Sigmoid colon (tissue), 6 donors: ENCODE measurements at regions not wholly inside any gene's neighbourhood (a gene's known extent, or its start where the extent isn't known, plus 50 kb on each side); places are given as distances from the start of the nearest gene placed in this dataset.

Source experiments
- DNase-seq: peaks from one replicate; pipeline ENCODE4 v3.0.0-alpha.2; 2019
- H3K27ac ChIP-seq, 4 donors: fragments of 200-600 bp; sonication (generic); one replicate each; pipeline ENCODE4 v1.5.1; 2016 to 2019; ENCODE audit warnings: mild to moderate bottlenecking in 1 of 4
- H3K27me3 ChIP-seq, 3 donors: fragments of 200-600 bp; sonication (generic); one replicate each; pipeline ENCODE4 v1.5.1; 2019; ENCODE audit warnings: mild to moderate bottlenecking in 1 of 3
- H3K36me3 ChIP-seq, 4 donors: fragments of 200-600 bp; sonication (generic); one replicate each; pipeline ENCODE4 v1.5.1; 2016 to 2019
- H3K4me1 ChIP-seq, 4 donors: fragments of 200-600 bp; sonication (generic); one replicate each; pipeline ENCODE4 v1.5.1; 2017 to 2019
- H3K4me3 ChIP-seq, 4 donors: fragments of 200-600 bp; sonication (generic); one replicate each; pipeline ENCODE4 v1.5.1; 2017 to 2019; ENCODE audit warnings: mild to moderate bottlenecking in 2 of 4, moderate library complexity in 1 of 4
- H3K9me3 ChIP-seq, 4 donors: fragments of 200-600 bp in 3 of 4; sonication (generic) in 3 of 4; one replicate each; pipeline versions ENCODE4 v1.5.1 to v1.6.1; 2013 to 2019
- EP300 ChIP-seq, 4 donors: sonication (generic); formaldehyde crosslinking; IDR thresholded peaks; one replicate each; pipeline ENCODE4 v1.6.1; 2017; ENCODE audit warnings: antibody characterized with exemption in 4 of 4
- POLR2A ChIP-seq, 2 donors: fragments of 450-650 bp; IDR thresholded peaks; one replicate each; pipeline ENCODE4 v1.6.1; 2016; ENCODE audit warnings: antibody characterized with exemption in 2 of 2, mild to moderate bottlenecking in 2 of 2, moderate library complexity in 2 of 2
- POLR2AphosphoS5 ChIP-seq, 4 donors: sonication (generic); formaldehyde crosslinking; IDR thresholded peaks; one replicate each; pipeline ENCODE4 v1.6.1; 2017; ENCODE audit warnings: antibody characterized with exemption in 4 of 4
- WGBS, 2 donors: extraction: QIAGEN DNeasy Blood & Tissue Kit; methylation state at CpG; one replicate each; pipeline ENCODE4 v1.1.7; 2013; 5-methylcytosine and 5-hydroxymethylcytosine counted together
- intact Hi-C: fragments of 100-400 bp; cut with DNase I; formaldehyde crosslinking; loops from one replicate; pipeline ENCODE4 v1.15.1; 2023
- TF ChIP-seq, protein P1 (sequence below), 4 experiments: fragments of 450-650 bp in 3 of 4; fragments of 200-600 bp in 1 of 4; IDR thresholded peaks; one replicate each; pipeline ENCODE4 v1.5.1; 2016 to 2019; ENCODE audit warnings: antibody characterized with exemption in 4 of 4, mild to moderate bottlenecking in 3 of 4, moderate library complexity in 2 of 4
- donor health status: healthy with polysubstance abuse.
- donor health status: healthy.

DNA sequence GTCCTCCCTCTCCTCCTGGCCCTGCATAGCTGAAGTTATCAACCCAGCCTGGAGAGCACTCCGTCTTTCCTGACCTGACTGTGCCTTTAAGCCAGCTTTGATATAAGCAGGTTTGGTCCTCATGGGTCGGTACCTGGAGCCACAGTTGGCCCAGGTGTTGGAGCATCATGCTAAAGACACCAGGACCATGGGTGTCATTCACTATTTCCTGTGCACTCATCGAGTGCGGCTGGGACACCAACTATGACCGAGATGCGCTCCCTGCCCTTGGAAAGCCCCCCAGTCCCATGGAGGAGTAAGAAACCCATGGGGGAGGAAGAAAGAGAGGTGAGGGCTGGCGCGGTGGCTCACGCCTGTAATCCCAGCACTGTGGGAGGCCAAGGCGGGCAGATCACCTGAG is 78.9 kb upstream of the CCND2 start:
- H3K4me3 ChIP-seq: no peak overlapping the region
- TF ChIP-seq EP300 (IDR thresholded peaks at IDR 0.05) (no peak), POLR2AphosphoS5 (IDR thresholded peaks at IDR 0.05) (no peak), POLR2A (IDR thresholded peaks at IDR 0.05) (no peak)
- TF ChIP-seq, protein P1, sequence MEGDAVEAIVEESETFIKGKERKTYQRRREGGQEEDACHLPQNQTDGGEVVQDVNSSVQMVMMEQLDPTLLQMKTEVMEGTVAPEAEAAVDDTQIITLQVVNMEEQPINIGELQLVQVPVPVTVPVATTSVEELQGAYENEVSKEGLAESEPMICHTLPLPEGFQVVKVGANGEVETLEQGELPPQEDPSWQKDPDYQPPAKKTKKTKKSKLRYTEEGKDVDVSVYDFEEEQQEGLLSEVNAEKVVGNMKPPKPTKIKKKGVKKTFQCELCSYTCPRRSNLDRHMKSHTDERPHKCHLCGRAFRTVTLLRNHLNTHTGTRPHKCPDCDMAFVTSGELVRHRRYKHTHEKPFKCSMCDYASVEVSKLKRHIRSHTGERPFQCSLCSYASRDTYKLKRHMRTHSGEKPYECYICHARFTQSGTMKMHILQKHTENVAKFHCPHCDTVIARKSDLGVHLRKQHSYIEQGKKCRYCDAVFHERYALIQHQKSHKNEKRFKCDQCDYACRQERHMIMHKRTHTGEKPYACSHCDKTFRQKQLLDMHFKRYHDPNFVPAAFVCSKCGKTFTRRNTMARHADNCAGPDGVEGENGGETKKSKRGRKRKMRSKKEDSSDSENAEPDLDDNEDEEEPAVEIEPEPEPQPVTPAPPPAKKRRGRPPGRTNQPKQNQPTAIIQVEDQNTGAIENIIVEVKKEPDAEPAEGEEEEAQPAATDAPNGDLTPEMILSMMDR (IDR thresholded peaks at IDR 0.05): no peak
- 93% methylated on average over 10 of the region's 10 CpGs for WGBS, 2 donors
- intact Hi-C loops: no loop called here
- no peaks in the 10 kb centered on the region for H3K27me3 ChIP-seq
- no peaks in the 10 kb centered on the region for H3K36me3 ChIP-seq
- no peaks in the 10 kb centered on the region for H3K9me3 ChIP-seq
- H3K27ac ChIP-seq: no peak overlapping the region
- DNase-seq: no peak
- H3K4me1 ChIP-seq: peaks cover 0 to 5% (median 0%) of the 10 kb centered on the region in 4 donors

DNA sequence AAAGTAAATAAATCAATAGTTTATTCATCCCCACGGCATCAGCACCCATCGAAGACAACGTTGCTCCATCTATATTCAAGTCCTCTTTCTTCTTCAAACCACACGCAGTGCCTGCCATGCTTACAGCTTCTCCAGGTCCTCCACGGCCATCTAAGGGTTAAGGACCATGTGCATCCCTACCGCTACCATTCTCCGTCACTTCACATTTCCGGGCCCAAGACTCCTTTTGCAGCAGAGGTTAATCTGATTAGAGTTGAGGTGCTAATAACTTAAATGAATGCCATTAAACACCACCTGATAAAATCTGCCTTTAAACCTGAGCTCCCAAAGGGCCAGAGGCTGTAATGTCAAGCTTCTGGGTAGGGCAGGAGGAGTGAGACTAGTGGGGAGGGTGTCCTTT is 79.7 kb upstream of the CCND2 start:
- Histone ChIP-seq H3K36me3 (no peaks in the 10 kb centered on the region), H3K27ac (no peak overlapping the region), H3K4me1 (peaks cover 0 to 5% (median 0%) of the 10 kb centered on the region in 4 donors), H3K4me3 (no peak overlapping the region), H3K27me3 (no peaks in the 10 kb centered on the region), H3K9me3 (no peaks in the 10 kb centered on the region)
- 53 to 61% methylated on average over 8 of the region's 8 CpGs for WGBS, 2 donors
- TF ChIP-seq POLR2A (IDR thresholded peaks at IDR 0.05): no peak
- TF ChIP-seq, protein P1 (IDR thresholded peaks at IDR 0.05): no peak
- TF ChIP-seq POLR2AphosphoS5 (IDR thresholded peaks at IDR 0.05): no peak
- no peak for TF ChIP-seq EP300 (IDR thresholded peaks at IDR 0.05)
- intact Hi-C loops: no loop called here
- no peak for DNase-seq

DNA sequence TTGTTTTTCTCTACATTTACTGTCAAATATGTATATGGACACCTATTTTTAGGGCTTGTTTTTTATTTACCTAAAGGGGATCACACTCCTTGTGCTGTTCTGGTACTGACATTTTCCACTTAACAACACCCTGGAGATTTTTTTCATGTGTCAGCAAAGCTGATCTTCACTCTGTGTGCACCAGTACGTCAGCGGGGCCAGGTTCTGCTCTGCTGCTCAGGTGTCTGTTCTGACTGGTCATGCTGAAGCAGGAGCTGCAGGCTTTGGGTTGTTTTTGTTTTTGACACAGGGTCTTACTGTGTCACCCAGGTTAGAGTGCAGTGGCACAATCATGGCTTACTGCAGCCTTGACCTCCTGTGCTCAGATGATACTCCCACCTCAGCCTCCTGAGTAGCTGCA is 81.9 kb upstream of the CCND2 start:
- 81 to 95% methylated on average over 2 of the region's 2 CpGs for WGBS, 2 donors
- TF ChIP-seq POLR2AphosphoS5 (IDR thresholded peaks at IDR 0.05): no peak
- Histone ChIP-seq H3K36me3 (no peaks in the 10 kb centered on the region), H3K27me3 (no peaks in the 10 kb centered on the region), H3K4me3 (no peak overlapping the region), H3K4me1 (no peaks in the 10 kb centered on the region), H3K27ac (no peak overlapping the region), H3K9me3 (no peaks in the 10 kb centered on the region)
- DNase-seq: no peak
- intact Hi-C loops: no loop called here

DNA sequence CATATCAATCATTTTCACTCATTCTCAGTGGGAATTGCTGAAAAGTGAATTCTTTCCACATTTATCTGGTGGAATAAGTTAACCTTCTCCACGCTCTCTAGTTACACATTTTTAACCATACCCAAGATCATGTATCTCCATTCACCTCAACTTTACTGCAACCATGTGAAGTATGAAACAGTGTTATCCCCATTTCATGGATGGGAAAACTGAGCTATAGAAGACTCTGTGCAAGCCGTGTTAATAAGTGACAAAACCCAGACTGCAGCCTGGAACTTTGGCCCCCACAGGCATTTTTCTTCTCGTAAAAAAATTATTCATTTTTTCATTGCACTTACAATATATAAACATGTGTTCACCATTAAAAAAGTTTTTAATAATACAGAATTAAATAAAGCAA is 82.4 kb upstream of the CCND2 start:
- TF ChIP-seq, protein P1 (IDR thresholded peaks at IDR 0.05): no peak
- TF ChIP-seq EP300 (IDR thresholded peaks at IDR 0.05) (no peak), POLR2A (IDR thresholded peaks at IDR 0.05) (no peak), POLR2AphosphoS5 (IDR thresholded peaks at IDR 0.05) (no peak)
- WGBS, 2 donors: 43 to 76% methylated on average over 3 of the region's 3 CpGs
- Histone ChIP-seq H3K4me1 (no peaks in the 10 kb centered on the region), H3K27me3 (no peaks in the 10 kb centered on the region), H3K27ac (no peak overlapping the region), H3K9me3 (no peaks in the 10 kb centered on the region), H3K36me3 (no peaks in the 10 kb centered on the region), H3K4me3 (no peak overlapping the region)
- intact Hi-C loops: no loop called here
- no peak for DNase-seq

DNA sequence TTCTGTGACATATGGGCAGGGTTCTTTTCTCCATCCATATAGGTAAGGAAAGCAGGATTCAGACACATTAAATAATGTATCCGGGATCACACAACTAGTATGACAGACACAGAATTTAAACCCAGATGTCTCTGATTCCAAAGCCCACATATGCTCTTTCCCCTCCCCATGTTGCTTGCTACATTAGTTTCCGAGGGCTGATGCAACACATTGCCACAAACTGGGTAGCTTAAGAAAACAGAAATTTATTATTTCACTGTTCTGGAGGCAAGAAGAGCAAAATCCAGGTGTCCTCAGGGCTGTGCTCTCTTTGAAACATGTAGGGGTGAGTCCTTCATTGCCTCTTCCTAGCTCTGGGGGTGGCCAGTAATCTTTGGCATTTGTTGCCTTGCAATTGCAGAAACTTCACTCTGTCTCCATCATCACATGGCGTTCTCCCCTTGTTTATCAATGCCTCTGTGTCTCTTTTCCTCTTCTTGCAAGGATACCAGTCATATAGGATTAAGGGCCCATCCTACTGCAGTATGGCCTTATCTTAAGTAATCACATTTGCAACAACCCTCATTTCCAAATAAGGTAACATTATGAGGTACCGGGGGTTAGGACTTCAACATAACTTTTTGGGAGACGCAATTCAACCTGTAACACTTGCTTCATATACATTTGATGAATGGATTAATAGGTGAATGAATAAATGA is 83.0 kb upstream of the CCND2 start:
- 71 to 85% methylated on average over 5 of the region's 5 CpGs for WGBS, 2 donors
- intact Hi-C loops: no loop called here
- H3K36me3 ChIP-seq: no peaks in the 10 kb centered on the region
- no peak for DNase-seq
- TF ChIP-seq POLR2A (IDR thresholded peaks at IDR 0.05) (no peak), EP300 (IDR thresholded peaks at IDR 0.05) (no peak), POLR2AphosphoS5 (IDR thresholded peaks at IDR 0.05) (no peak)
- TF ChIP-seq, protein P1 (IDR thresholded peaks at IDR 0.05): no peak
- no peak overlapping the region for H3K4me3 ChIP-seq
- no peak overlapping the region for H3K27ac ChIP-seq
- no peaks in the 10 kb centered on the region for H3K4me1 ChIP-seq
- H3K27me3 ChIP-seq: no peaks in the 10 kb centered on the region
- H3K9me3 ChIP-seq: no peaks in the 10 kb centered on the region
